Myocyte (in vitro differentiated cells): ENCODE measurements at regions not wholly inside any gene's neighbourhood (a gene's known extent, or its start where the extent isn't known, plus 50 kb on each side); places are given as distances from the start of the nearest gene placed in this dataset.

Experiments
- DNase-seq: peaks from one replicate; pipeline ENCODE4 v3.0.0-alpha.2; 2012; ENCODE audit warnings: low read depth

- DNase-seq: peak; percentile 24
Measured at GRCh38 chr6:99219788-99220187, 129.7 kb downstream of the FAXC start.

- DNase-seq: no peak
Measured at GRCh38 chr6:99216959-99217358, 132.5 kb downstream of the FAXC start.

- no peak for DNase-seq
Measured at GRCh38 chr6:99195986-99196655, 153.4 kb downstream of the FAXC start.

- DNase-seq: no peak
Measured at GRCh38 chr6:99192561-99192960, 156.9 kb downstream of the FAXC start.

- DNase-seq: no peak
Measured at GRCh38 chr6:99189823-99190721, 159.4 kb downstream of the FAXC start.

GRCh38 chr6:99187429-99187828 is 162.0 kb downstream of the FAXC start:
- DNase-seq: peak; percentile 7

- no peak for DNase-seq
Measured at GRCh38 chr6:99186417-99186816, 163.1 kb downstream of the FAXC start.

- no peak for DNase-seq
Measured at GRCh38 chr6:99185525-99185924, 163.9 kb downstream of the FAXC start.

- no peak for DNase-seq
Measured at GRCh38 chr6:99184696-99185095, 164.8 kb downstream of the FAXC start.

- DNase-seq: no peak
Measured at GRCh38 chr6:99183066-99183465, 166.4 kb downstream of the FAXC start.

- DNase-seq: no peak
Measured at GRCh38 chr6:99181174-99181573, 168.3 kb downstream of the FAXC start.

- no peak for DNase-seq
Measured at GRCh38 chr6:99178168-99178567, 171.3 kb downstream of the FAXC start.

GRCh38 chr6:99177736-99178135 is 171.7 kb downstream of the FAXC start:
- DNase-seq: no peak

- no peak for DNase-seq
Measured at GRCh38 chr6:99165838-99166237, 183.6 kb downstream of the FAXC start.

- no peak for DNase-seq
Measured at GRCh38 chr6:99152347-99152643, 197.2 kb downstream of the FAXC start.

- peak; percentile 43 for DNase-seq
Measured at GRCh38 chr6:99151634-99152346, 197.7 kb downstream of the FAXC start.

- no peak for DNase-seq
Measured at GRCh38 chr6:99148761-99149160, 200.7 kb downstream of the FAXC start.

- DNase-seq: no peak
Measured at GRCh38 chr6:99148111-99148510, 200.4 kb upstream of the FBXL4 start.

- no peak for DNase-seq
Measured at GRCh38 chr6:99147206-99147605, 199.5 kb upstream of the FBXL4 start.

- DNase-seq: no peak
Measured at GRCh38 chr6:99146711-99147110, 199.0 kb upstream of the FBXL4 start.

GRCh38 chr6:99145738-99146137 is 198.0 kb upstream of the FBXL4 start:
- DNase-seq: no peak
